Spleen (tissue), 11 donors: ENCODE measurements at regions not wholly inside any gene's neighbourhood (a gene's known extent, or its start where the extent isn't known, plus 50 kb on each side); places are given as distances from the start of the nearest gene placed in this dataset.

Source experiments
- DNase-seq: peaks from one replicate; pipeline ENCODE4 v3.0.0-alpha.2; 2020
- H3K27ac ChIP-seq, 8 donors: fragments of 200-600 bp; sonication (generic) in 7 of 8; 1 replicate in 4 of 8; 2 replicates in 4 of 8; pipeline versions ENCODE4 v1.5.0 to v1.8.0; 2016 to 2021; ENCODE audit warnings: inconsistent platforms in 4 of 8, mild to moderate bottlenecking in 4 of 8, moderate library complexity in 1 of 8
- H3K27me3 ChIP-seq, 7 donors: fragments of 200-600 bp; sonication (generic) in 6 of 7; replicated peaks in 1 of 7; 1 replicate in 4 of 7; 2 replicates in 3 of 7; pipeline versions ENCODE4 v1.5.0 to v1.8.0; 2016 to 2021; ENCODE audit warnings: inconsistent platforms in 3 of 7, mild to moderate bottlenecking in 1 of 7
- H3K36me3 ChIP-seq, 6 donors: fragments of 200-600 bp; sonication (generic) in 5 of 6; 1 replicate in 4 of 6; 2 replicates in 2 of 6; pipeline versions ENCODE4 v1.5.0 to v1.8.0; 2016 to 2021; ENCODE audit warnings: inconsistent platforms in 2 of 6
- H3K4me1 ChIP-seq, 6 donors: fragments of 200-600 bp; sonication (generic) in 5 of 6; 1 replicate in 3 of 6; 2 replicates in 3 of 6; pipeline versions ENCODE4 v1.5.0 to v1.8.0; 2016 to 2021; ENCODE audit warnings: inconsistent platforms in 3 of 6
- H3K4me3 ChIP-seq, 8 donors: fragments of 200-600 bp; sonication (generic) in 7 of 8; 1 replicate in 4 of 8; 2 replicates in 4 of 8; pipeline versions ENCODE4 v1.5.0 to v1.8.0; 2016 to 2021; ENCODE audit warnings: inconsistent platforms in 4 of 8, mild to moderate bottlenecking in 4 of 8, moderate library complexity in 2 of 8
- H3K9me3 ChIP-seq, 8 donors: fragments of 200-600 bp; sonication (generic) in 7 of 8; 1 replicate in 4 of 8; 2 replicates in 4 of 8; pipeline versions ENCODE4 v1.5.0 to v1.8.0; 2016 to 2021; ENCODE audit warnings: inconsistent platforms in 4 of 8
- POLR2A ChIP-seq, 3 donors: fragments of 450-650 bp; IDR thresholded peaks; one replicate each; pipeline ENCODE4 v1.5.1; 2017; ENCODE audit warnings: antibody characterized with exemption in 3 of 3, mild to moderate bottlenecking in 1 of 3
- POLR2AphosphoS5 ChIP-seq, 3 donors: sonication (generic); formaldehyde crosslinking; IDR thresholded peaks; one replicate each; pipeline ENCODE4 v1.5.1; 2017; ENCODE audit warnings: antibody characterized with exemption in 3 of 3
- WGBS, 5 donors: extraction: QIAGEN DNeasy Blood & Tissue Kit in 3 of 5; methylation state at CpG; one replicate each; pipeline versions ENCODE4 v1.1.5 to v1.1.7; 2013 to 2018; 5-methylcytosine and 5-hydroxymethylcytosine counted together
- intact Hi-C: fragments of 100-400 bp; cut with DNase I; formaldehyde crosslinking; loops from one replicate; pipeline ENCODE4 v1.15.0; 2023; ENCODE audit warnings: low total_unique reads
- TF ChIP-seq, protein P1 (sequence below), 11 experiments: fragments of 200-600 bp in 7 of 11; fragments of 450-650 bp in 4 of 11; sonication (generic) in 4 of 11; IDR thresholded peaks in 8 of 11; conservative IDR thresholded peaks in 3 of 11; 1 replicate in 7 of 11; 2 replicates in 4 of 11; pipeline versions ENCODE4 v1.4.0 to v1.8.0; 2016 to 2021; ENCODE audit warnings: antibody characterized with exemption in 11 of 11, inconsistent platforms in 4 of 11, mild to moderate bottlenecking in 1 of 11
- donor health status: healthy with polysubstance abuse.
- donor health status: DM: no; HTN: no; CAD: no; lungs with moderate emphysema.
- donor health status: DM: no; HTN: no; CAD: no.
- donor health status: Bipolar disorder and iron deficiency.
- donor health status: healthy.
- donor health status: DM: no; HTN: no; CAD: no.
- donor health status: DM: yes; HTN: yes; CAD: no.

DNA sequence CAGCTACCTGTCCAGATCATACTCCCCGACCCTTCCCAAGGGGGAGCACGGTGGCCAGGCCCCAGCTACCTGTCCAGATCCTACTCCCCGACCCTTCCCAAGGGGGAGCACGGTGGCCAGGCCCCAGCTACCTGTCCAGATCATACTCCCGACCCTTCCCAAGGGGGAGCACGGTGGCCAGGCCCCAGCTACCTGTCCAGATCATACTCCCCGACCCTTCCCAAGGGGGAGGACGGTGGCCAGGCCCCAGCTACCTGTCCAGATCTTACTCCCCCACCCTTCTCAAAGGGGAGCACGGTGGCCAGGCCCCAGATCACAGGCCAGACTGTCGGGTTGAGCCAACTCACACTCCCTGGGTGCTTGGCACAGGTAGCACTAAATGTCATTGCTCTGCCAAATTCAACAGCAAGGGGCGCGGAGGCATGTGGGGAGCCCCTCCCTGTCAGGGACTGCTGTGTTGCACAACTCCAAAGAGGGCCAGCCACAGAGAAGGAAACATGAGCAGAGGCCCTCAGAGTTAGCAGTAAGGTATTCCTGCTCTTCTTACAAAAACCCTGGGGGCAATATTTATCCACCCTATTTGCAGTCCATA is 136.9 kb downstream of the OLFM1 start:
- peaks cover 0 to 72% (median 0%) of the 10 kb centered on the region in 7 donors for H3K27me3 ChIP-seq
- TF ChIP-seq, protein P1, sequence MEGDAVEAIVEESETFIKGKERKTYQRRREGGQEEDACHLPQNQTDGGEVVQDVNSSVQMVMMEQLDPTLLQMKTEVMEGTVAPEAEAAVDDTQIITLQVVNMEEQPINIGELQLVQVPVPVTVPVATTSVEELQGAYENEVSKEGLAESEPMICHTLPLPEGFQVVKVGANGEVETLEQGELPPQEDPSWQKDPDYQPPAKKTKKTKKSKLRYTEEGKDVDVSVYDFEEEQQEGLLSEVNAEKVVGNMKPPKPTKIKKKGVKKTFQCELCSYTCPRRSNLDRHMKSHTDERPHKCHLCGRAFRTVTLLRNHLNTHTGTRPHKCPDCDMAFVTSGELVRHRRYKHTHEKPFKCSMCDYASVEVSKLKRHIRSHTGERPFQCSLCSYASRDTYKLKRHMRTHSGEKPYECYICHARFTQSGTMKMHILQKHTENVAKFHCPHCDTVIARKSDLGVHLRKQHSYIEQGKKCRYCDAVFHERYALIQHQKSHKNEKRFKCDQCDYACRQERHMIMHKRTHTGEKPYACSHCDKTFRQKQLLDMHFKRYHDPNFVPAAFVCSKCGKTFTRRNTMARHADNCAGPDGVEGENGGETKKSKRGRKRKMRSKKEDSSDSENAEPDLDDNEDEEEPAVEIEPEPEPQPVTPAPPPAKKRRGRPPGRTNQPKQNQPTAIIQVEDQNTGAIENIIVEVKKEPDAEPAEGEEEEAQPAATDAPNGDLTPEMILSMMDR (IDR thresholded peaks at IDR 0.05 in 8 of 11, conservative IDR thresholded peaks at IDR 0.05 in 3 of 11), result no peak
- TF ChIP-seq POLR2A (IDR thresholded peaks at IDR 0.05) (no peak), POLR2AphosphoS5 (IDR thresholded peaks at IDR 0.05) (no peak)
- intact Hi-C loops, result no loop called here

DNA sequence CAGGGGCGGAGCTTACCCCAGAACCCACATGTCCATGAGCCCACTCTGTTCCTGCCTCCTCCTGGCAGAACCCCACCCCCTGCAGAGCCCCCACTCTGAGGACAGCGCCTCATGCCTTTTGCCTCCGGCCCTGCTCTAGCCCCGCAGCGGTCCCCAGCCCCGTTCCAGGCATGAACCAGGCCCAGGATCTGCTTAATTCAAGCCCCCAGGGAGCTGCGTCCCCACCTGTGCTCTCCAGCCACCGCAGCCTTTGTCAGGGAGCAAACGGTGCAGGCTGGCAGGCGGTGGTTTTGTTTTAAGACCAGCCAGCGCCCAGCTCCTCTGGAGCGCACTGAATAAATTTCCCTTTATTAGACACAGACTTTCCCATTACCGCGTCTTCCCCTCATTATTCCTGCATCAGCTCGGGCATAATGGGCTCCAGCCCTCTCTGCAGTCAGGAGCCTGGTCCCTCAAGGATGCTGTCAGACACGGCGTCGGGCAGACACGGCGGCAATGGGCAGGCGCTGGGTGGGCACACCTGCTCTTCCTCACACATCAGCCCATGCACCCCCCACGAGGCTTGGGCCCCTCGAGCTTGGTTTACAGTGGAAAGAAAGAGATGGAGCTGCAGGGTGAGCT is 137.6 kb downstream of the OLFM1 start:
- Histone ChIP-seq H3K4me3 (no peak overlapping the region), H3K27me3 (peaks cover 0 to 72% (median 0%) of the 10 kb centered on the region in 7 donors), H3K4me1 (no peaks in the 10 kb centered on the region), H3K9me3 (no peaks in the 10 kb centered on the region), H3K36me3 (no peaks in the 10 kb centered on the region), H3K27ac (no peak overlapping the region)
- intact Hi-C loops, result no loop called here
- TF ChIP-seq, protein P1 (IDR thresholded peaks at IDR 0.05 in 8 of 11, conservative IDR thresholded peaks at IDR 0.05 in 3 of 11), result no peak
- no peak for TF ChIP-seq POLR2AphosphoS5 (IDR thresholded peaks at IDR 0.05)
- no peak for TF ChIP-seq POLR2A (IDR thresholded peaks at IDR 0.05)
- DNase-seq, result peak; percentile 47
- WGBS, 5 donors, result 81 to 90% (median 86%) methylated on average over 23 of the region's 23 CpGs

More for the DNA sequence above, 136.9 kb downstream of the OLFM1 start:
- peak; percentile 38 for DNase-seq
- H3K4me1 ChIP-seq, result no peaks in the 10 kb centered on the region
- WGBS, 5 donors, result 68 to 82% (median 82%) methylated on average over 6 to 12 of the region's 12 CpGs
- no peaks in the 10 kb centered on the region for H3K36me3 ChIP-seq
- no peak overlapping the region for H3K27ac ChIP-seq
- H3K9me3 ChIP-seq, result no peaks in the 10 kb centered on the region
- H3K4me3 ChIP-seq, result no peak overlapping the region

DNA sequence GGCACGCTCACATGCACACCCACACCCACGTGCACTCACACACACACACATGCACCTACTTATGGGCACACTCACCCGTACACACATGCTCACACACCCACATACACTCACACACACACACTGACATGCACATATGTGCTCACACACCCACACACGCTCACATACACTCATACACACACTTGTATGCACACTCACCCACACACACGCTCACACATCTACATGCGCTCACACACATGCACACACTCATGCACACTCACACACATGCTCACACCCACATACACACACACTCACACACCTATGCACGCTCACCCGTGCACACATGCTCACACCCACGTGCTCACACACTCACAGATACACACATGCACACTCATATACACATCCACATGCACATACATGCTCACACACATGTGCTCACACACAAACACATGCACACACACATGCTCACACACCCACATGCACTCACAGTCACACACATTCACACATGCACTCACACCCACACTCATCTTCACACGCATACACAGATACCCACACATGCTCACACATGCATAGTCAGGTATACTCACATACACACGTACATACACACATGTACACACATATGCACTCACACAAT is 138.3 kb downstream of the OLFM1 start:
- Histone ChIP-seq H3K36me3 (no peaks in the 10 kb centered on the region), H3K4me1 (no peaks in the 10 kb centered on the region), H3K9me3 (no peaks in the 10 kb centered on the region), H3K4me3 (no peak overlapping the region), H3K27ac (no peak overlapping the region), H3K27me3 (peaks cover 0 to 72% (median 0%) of the 10 kb centered on the region in 7 donors)
- DNase-seq, result peak; percentile 22
- TF ChIP-seq POLR2AphosphoS5 (IDR thresholded peaks at IDR 0.05), result no peak
- no peak for TF ChIP-seq POLR2A (IDR thresholded peaks at IDR 0.05)
- TF ChIP-seq, protein P1 (IDR thresholded peaks at IDR 0.05 in 8 of 11, conservative IDR thresholded peaks at IDR 0.05 in 3 of 11), result no peak
- WGBS, 5 donors, result 86 to 96% (median 92%) methylated on average over 11 of the region's 11 CpGs
- intact Hi-C loops, result no loop called here

DNA sequence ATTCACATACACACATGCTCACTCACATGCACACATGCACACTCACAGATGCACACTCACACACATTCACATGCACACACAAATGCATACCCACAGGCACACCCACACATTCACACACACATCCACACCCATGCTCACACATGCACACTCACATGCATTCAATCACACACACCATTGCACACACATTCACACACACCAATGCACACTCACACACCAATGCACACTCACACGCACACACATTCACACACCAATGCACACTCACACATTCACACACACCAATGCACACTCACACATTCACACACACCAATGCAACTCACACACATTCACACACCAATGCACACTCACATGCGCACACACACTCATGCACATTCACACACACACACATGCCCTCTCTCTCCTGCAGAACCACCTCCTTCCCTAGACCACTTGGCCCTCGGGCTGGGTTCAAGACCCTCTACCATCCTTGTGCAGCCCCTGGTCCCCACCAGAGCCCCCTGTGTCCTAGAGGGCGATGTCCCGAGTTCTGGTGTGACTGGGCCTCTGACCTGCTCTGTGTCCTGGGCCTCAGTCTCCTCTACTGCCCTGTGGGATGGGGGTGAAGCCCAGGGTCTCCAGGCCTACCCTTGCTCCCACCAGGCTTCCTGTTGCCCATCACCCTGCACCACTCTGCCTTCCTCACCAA is 139.0 kb downstream of the OLFM1 start:
- intact Hi-C loops, result no loop called here
- H3K4me3 ChIP-seq, result no peak overlapping the region
- no peak for TF ChIP-seq POLR2A (IDR thresholded peaks at IDR 0.05)
- TF ChIP-seq, protein P1 (IDR thresholded peaks at IDR 0.05 in 8 of 11, conservative IDR thresholded peaks at IDR 0.05 in 3 of 11), result no peak
- TF ChIP-seq POLR2AphosphoS5 (IDR thresholded peaks at IDR 0.05), result no peak
- no peaks in the 10 kb centered on the region for H3K4me1 ChIP-seq
- DNase-seq, result peak; percentile 31
- peaks cover 0 to 70% (median 0%) of the 10 kb centered on the region in 7 donors for H3K27me3 ChIP-seq
- no peak overlapping the region for H3K27ac ChIP-seq
- WGBS, 5 donors, result 88 to 100% (median 91%) methylated on average over 5 of the region's 5 CpGs
- H3K36me3 ChIP-seq, result no peaks in the 10 kb centered on the region
- H3K9me3 ChIP-seq, result no peaks in the 10 kb centered on the region
